GM19240 (cell line): ENCODE measurements at regions not wholly inside any gene's neighbourhood (a gene's known extent, or its start where the extent isn't known, plus 50 kb on each side); places are given as distances from the start of the nearest gene placed in this dataset.
A peak's percentile ranks its signal among the peaks of the same experiment; 100 is the strongest.

Source experiments
- DNase-seq: peaks from one replicate; pipeline ENCODE4 v3.0.0; 2011; ENCODE audit warnings: low spot score; ENCODE audit not compliant: insufficient read length

- DNase-seq: no peak
Observed at GRCh38 chr2:204177251-204177976, 240.9 kb downstream of the ICOS start.

- DNase-seq: peak; percentile 8
Observed at GRCh38 chr2:204177977-204178522, 241.5 kb downstream of the ICOS start.

GRCh38 chr2:204180649-204181048 lies 244.1 kb downstream of the ICOS start:
- no peak for DNase-seq

DNA sequence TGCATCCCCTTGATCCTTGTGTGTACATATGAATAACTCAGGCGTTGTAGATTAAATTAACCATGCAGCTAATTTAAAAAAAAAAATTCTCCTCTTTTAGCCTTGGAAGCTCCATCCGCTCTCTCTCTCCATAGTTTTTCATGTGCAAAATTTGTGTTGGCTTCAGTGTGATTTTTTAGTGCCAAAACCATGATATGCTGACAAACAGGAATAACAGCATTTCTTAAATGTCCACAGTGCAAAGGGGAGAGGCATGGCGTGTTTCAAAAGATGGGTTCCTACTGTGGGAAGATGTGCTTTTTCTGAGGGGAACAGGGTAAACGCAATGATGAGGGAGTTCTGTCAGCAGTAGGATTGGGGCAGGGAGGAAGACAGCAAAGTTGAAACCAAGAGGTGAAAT lies 247.0 kb downstream of the ICOS start:
- DNase-seq: no peak

DNA sequence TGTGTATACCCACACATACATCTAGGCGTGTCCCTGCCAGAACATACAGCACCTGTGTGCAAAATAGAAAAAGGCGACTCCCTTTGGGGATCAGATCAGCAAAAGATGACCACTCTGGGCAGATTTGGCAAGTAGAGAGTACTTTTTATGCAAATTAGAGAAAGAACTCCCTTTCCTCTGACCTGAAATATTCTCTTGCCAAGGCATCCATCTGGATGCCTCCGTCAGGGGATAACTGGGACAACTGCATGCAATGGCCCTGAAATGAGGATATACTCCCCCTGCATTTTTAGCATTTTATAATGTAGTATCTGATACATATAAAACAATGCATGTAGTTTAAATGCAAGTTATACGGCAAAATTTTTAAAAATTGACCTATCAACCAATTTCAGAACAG lies 247.7 kb downstream of the ICOS start:
- no peak for DNase-seq

DNA sequence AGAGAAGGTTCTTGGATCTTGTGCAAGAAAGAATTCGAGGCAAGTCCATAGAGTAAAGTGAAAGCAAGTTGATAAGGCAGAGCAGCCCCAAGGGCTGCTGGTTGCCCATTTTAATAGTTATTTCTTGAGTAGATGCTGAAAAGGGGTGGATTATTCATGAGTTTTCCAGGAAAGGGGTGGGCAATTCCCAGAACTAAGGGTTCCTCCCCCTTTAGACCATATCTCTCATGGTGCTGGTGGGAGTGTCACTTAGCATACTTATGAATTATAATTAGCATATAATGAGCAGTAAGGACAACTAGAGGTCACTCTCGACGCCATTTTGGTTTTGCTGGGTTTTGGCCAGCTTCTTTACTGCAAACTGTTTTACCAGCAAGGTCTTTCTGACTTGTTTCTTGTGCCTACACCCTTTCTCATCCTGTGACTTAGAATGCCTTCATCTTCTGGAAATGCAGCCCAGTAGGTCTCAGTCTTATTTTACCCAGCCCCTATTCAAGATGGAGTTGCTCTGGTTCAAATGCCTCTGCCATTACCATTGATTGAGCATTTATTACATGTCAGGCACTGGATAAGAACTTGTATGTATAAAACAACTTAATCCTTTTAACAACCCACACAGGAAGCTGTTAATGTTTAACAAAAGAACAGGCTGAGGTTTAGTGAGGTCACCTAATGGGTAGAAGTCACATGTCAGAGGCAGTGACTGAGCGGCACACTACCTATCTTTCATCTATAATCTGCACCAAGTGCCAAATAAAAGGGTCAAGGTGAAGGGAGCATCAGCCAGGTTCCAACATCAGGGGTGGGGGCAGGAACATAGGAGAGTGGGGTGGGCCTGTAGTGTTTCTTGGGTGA lies 250.9 kb downstream of the ICOS start:
- DNase-seq: no peak

DNA sequence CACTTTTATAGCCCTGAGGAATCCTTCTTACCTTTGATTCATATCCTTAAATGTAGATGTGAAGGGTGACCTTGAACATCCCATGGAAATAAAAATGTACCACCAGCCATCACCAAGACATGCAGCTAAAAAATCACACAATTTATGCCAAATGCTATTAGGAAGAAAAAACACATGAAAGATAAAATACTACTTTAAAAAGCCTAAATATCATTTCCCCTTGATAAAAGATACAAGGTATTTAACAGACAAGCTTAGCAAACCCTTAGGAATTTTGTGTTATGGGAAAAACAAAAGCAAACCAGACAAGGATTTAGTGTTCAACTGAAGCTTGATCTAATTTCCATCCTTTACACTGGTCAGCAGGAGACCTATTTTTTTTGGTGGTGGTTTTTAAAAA lies 255.0 kb downstream of the ICOS start:
- no peak for DNase-seq

- no peak for DNase-seq
Observed at GRCh38 chr2:204195498-204195897, 258.9 kb downstream of the ICOS start.

DNA sequence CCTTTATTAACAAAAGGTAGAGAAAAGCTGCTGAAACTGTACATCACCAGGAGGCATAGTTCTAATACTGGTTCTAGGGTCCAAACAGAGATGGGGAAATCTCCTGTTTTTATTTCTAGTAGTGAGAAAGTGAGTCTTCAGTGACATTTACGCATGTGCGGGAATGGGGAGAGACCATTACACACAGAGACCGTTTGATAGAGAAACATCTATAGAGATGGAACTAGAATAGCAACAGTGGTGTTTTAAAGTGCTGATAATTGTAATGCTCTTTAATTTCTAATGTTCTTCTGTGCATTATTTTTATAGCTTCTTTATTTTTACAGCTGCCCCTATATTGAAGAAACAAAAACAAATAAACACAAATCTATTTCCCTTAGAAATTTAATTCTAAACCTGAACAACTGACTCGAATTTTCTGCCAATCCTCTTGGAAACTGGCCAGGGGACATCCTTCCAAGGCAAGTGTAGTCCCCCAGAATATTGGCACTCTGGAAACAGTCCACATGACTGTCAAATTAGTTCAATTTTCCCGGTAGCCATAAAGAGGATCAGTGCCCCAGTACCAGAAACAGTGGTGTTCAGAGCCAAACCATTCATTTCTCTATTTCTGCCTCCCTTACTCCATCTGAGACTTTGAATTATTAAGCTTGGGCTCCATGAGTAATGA lies 260.9 kb downstream of the ICOS start:
- no peak for DNase-seq

DNA sequence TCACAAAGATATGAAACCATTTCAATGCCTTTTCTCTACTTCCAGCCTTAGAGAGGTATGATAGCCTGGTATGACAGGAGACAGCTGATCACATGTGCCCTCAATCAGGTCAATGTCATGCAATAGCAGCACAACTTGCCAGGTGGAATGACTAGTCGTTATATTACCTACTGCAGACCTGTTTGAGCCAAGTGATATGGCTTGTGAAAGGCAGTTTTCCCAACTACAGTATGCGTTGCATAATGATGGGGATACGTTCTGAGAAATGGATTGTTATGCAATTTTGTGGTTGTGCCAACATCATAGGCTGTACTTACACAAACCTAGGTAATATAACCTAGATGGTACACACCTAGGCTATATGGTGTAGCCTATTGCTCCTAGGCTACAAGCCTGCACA lies 262.8 kb downstream of the ICOS start:
- no peak for DNase-seq

DNA sequence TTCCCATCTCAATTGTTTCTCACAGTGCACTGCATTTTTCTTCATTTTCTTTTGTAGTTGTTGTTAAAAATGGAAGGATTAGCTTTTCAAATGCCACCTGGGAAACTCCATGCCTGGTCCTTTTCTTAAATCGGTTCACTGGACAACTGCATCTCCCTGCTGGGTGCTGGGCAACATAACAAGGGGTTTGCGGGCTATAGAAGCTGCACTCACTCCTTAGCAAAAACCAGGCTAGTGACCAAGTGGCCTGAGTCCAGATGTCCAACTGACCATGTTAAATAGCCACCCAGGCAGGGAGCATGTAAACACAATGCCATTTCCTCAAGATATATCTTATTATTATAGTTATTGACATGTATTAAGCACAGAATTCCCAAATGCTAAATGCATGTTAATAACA lies 264.9 kb downstream of the ICOS start:
- no peak for DNase-seq

DNA sequence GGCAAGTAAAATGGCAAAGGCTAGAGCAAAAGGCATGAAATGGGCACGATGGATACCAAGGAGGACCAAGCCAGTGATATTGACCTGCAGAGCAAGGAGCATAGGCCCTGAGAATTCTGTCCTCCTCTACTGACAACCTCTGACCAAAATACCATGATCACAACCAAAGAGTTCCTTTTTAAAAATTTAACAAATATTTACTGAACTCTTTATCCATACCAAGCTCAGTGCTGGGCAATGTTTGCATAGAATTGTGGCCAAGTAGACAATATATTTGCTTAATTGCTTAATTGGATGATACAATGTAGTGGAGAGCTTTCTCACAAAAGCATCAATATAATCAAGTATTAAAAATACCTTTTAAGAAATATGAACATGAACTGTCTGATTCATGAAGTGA lies 265.7 kb downstream of the ICOS start:
- DNase-seq: no peak

GRCh38 chr2:204203704-204204103 lies 267.1 kb downstream of the ICOS start:
- DNase-seq: no peak

GRCh38 chr2:204205082-204205481 lies 268.5 kb downstream of the ICOS start:
- no peak for DNase-seq

DNA sequence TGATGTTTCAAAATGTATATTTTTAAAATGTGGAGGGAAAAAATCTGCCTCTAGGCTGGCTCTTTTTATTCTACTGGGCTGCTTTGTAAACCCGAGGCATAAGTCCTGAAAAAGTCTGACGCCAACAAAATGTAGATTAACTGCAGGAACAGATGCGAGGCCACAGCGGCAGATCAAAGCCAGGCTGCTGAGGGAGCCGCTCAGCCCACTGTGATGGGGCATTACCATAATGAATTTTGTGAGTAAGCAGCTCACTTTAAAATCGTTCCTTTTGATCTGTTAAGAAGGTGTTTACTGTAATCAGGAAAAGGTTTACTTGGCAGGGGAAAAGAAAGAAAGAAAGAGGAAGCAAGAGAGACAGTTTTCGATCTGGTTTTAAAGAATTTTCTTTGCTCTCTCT lies 269.0 kb downstream of the ICOS start:
- no peak for DNase-seq

GRCh38 chr2:204207866-204208265 lies 271.3 kb downstream of the ICOS start:
- no peak for DNase-seq

GRCh38 chr2:204213588-204213987 lies 277.0 kb downstream of the ICOS start:
- no peak for DNase-seq

DNA sequence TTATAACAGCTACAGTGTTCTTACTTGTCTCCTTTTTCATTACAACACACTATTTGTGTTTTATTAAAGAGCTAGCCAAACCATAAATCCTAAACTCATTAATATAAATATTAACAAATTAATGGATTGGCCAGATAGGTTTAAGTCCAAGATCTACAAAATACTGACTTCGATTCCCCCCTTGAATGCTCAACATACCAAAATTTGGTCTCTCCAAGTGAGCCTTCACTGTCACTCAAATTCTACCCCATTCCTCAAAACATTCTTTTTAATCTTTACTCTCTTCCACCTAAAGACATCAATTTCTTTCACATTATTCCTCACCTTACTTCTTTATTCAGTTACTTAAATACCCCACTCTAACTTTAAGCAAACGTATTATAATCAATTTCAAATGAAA lies 281.5 kb downstream of the ICOS start:
- DNase-seq: no peak

- no peak for DNase-seq
Observed at GRCh38 chr2:204219196-204219595, 282.6 kb downstream of the ICOS start.

GRCh38 chr2:204220896-204221295 lies 284.3 kb downstream of the ICOS start:
- no peak for DNase-seq

DNA sequence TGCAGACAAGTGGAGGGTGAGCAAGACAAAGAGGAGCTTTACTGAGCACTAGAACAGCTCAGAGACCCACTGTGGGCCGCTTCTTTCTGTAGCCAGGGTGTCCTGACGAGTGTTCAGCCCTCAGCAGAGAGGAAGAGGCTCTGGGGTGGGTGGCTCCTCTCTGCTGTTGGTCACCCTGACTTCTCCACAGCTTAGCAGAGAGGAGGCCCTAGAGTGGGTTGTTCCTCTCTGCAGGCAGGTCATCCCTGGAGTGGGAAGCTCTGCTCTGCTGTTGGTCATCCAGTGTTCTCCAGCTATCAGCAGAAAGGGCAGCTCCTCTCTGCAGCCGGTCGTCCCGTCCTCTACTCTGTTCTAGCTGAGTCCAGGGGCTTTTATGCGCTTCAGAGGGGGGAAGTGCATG lies 286.5 kb downstream of the ICOS start:
- DNase-seq: no peak

DNA sequence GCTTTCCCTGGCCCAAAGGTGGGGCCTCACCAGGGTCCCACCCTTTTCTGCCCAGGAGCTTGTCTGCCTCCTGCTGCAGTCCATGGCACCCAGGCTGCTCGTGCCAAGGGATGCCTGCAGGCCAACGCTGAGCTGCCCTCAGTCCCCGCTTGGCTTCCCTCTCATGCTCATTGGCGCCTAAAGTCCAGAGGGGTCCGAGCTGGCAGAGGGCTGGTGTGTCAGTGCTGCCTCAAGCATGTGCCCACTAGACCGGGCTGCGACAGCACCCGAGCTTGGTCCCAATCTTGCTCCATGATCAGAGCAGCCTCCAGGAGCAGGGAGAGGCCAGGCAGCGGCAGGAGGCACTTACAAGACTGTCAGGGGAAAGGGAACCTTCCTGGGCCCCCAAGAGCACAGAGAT lies 287.0 kb downstream of the ICOS start:
- DNase-seq: no peak
